ENCODE measurements at regions not wholly inside any gene's neighbourhood (a gene's known extent, or its start where the extent isn't known, plus 50 kb on each side); places are given as distances from the start of the nearest gene placed in this dataset.

- TF ChIP-seq, protein P1, sequence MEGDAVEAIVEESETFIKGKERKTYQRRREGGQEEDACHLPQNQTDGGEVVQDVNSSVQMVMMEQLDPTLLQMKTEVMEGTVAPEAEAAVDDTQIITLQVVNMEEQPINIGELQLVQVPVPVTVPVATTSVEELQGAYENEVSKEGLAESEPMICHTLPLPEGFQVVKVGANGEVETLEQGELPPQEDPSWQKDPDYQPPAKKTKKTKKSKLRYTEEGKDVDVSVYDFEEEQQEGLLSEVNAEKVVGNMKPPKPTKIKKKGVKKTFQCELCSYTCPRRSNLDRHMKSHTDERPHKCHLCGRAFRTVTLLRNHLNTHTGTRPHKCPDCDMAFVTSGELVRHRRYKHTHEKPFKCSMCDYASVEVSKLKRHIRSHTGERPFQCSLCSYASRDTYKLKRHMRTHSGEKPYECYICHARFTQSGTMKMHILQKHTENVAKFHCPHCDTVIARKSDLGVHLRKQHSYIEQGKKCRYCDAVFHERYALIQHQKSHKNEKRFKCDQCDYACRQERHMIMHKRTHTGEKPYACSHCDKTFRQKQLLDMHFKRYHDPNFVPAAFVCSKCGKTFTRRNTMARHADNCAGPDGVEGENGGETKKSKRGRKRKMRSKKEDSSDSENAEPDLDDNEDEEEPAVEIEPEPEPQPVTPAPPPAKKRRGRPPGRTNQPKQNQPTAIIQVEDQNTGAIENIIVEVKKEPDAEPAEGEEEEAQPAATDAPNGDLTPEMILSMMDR (conservative IDR thresholded peaks at IDR 0.05 in 1 of 2, IDR thresholded peaks at IDR 0.05 in 1 of 2; ENCODE audit: low read depth in 1 of 2, low read length in 2 of 2) = no peak
- no peak for TF ChIP-seq EZH2 (IDR thresholded peaks at IDR 0.05; ENCODE audit: low read length, missing control alignments)
Observed at GRCh38 chr1:182203191-182203875, 141.8 kb upstream of the ZNF648 start.
